Fibroblast of peridontal ligament (primary cell): ENCODE measurements at regions not wholly inside any gene's neighbourhood (a gene's known extent, or its start where the extent isn't known, plus 50 kb on each side); places are given as distances from the start of the nearest gene placed in this dataset.
A peak's percentile ranks its signal among the peaks of the same experiment; 100 is the strongest.

Source experiments
- DNase-seq: peaks from one replicate; pipeline ENCODE4 v3.0.0-alpha.2; 2010; ENCODE audit errors: extremely low read depth

- peak; percentile 4 for DNase-seq
Observed at GRCh38 chr12:77777274-77777673, 53.4 kb upstream of the NAV3 start.

- no peak for DNase-seq
Observed at GRCh38 chr12:77774761-77775160, 55.9 kb upstream of the NAV3 start.

GRCh38 chr12:77772676-77773298 is 57.9 kb upstream of the NAV3 start:
- DNase-seq = no peak

- DNase-seq = no peak
Observed at GRCh38 chr12:77768558-77768957, 62.1 kb upstream of the NAV3 start.

GRCh38 chr12:77767756-77768343 is 62.8 kb upstream of the NAV3 start:
- no peak for DNase-seq

- DNase-seq = no peak
Observed at GRCh38 chr12:77767335-77767734, 63.4 kb upstream of the NAV3 start.

GRCh38 chr12:77766224-77766623 is 64.5 kb upstream of the NAV3 start:
- DNase-seq = no peak

GRCh38 chr12:77761286-77761685 is 69.4 kb upstream of the NAV3 start:
- no peak for DNase-seq

- no peak for DNase-seq
Observed at GRCh38 chr12:77760271-77761025, 70.2 kb upstream of the NAV3 start.

- DNase-seq = no peak
Observed at GRCh38 chr12:77754086-77754485, 76.6 kb upstream of the NAV3 start.

GRCh38 chr12:77751939-77752338 is 78.8 kb upstream of the NAV3 start:
- peak; percentile 84 for DNase-seq

- DNase-seq = peak; percentile 25
Observed at GRCh38 chr12:77746096-77746495, 84.6 kb upstream of the NAV3 start.

- DNase-seq = no peak
Observed at GRCh38 chr12:77745624-77746023, 85.1 kb upstream of the NAV3 start.

- DNase-seq = no peak
Observed at GRCh38 chr12:77742631-77743030, 88.1 kb upstream of the NAV3 start.

GRCh38 chr12:77741974-77742517 is 88.6 kb upstream of the NAV3 start:
- no peak for DNase-seq

GRCh38 chr12:77736219-77736965 is 94.3 kb upstream of the NAV3 start:
- DNase-seq = no peak

- peak; percentile 62 for DNase-seq
Observed at GRCh38 chr12:77734214-77734883, 96.3 kb upstream of the NAV3 start.

GRCh38 chr12:77728018-77728417 is 102.7 kb upstream of the NAV3 start:
- no peak for DNase-seq

- no peak for DNase-seq
Observed at GRCh38 chr12:77727442-77728001, 103.2 kb upstream of the NAV3 start.

GRCh38 chr12:77725611-77726010 is 105.1 kb upstream of the NAV3 start:
- peak; percentile 63 for DNase-seq

GRCh38 chr12:77724367-77724957 is 106.2 kb upstream of the NAV3 start:
- peak; percentile 71 for DNase-seq
